CD14-positive monocyte (primary cell): ENCODE measurements at regions not wholly inside any gene's neighbourhood (a gene's known extent, or its start where the extent isn't known, plus 50 kb on each side); places are given as distances from the start of the nearest gene placed in this dataset.

Experiments
- DNase-seq, 3 donors: peaks; one replicate each; pipeline ENCODE4 v3.0.0-alpha.2; 2011 to 2022
- H2AFZ ChIP-seq: 2 replicates; pipeline ENCODE4 v1.6.0; 2012; ENCODE audit warnings: mild to moderate bottlenecking, low read depth, low read length, inconsistent platforms; ENCODE audit not compliant: insufficient read depth, poor library complexity, severe bottlenecking
- H3K27ac ChIP-seq, 2 donors: 1 replicate in 1 of 2; 2 replicates in 1 of 2; pipeline ENCODE4 v1.5.1; 2012 to 2013; ENCODE audit warnings: low read length in 2 of 2, control low read depth in 1 of 2, inconsistent platforms in 1 of 2, low read depth in 1 of 2, mild to moderate bottlenecking in 1 of 2
- H3K27me3 ChIP-seq, 2 donors: one replicate each; pipeline versions ENCODE4 v1.6.0 to v1.6.1; 2011 to 2013; ENCODE audit warnings: low read length in 2 of 2; ENCODE audit not compliant: control insufficient read depth in 2 of 2, insufficient read depth in 2 of 2
- H3K36me3 ChIP-seq, 2 donors: replicated peaks in 1 of 2; 1 replicate in 1 of 2; 2 replicates in 1 of 2; pipeline versions ENCODE4 v1.5.1 to v1.6.1; 2012 to 2013; ENCODE audit warnings: low read length in 2 of 2, control low read depth in 1 of 2, inconsistent platforms in 1 of 2, mild to moderate bottlenecking in 1 of 2; ENCODE audit not compliant: insufficient read depth in 2 of 2, control insufficient read depth in 1 of 2
- H3K4me1 ChIP-seq, 2 donors: 1 replicate in 1 of 2; 2 replicates in 1 of 2; pipeline versions ENCODE4 v1.5.1 to v1.6.1; 2012 to 2013; ENCODE audit warnings: low read length in 2 of 2, control low read depth in 1 of 2, inconsistent platforms in 1 of 2, mild to moderate bottlenecking in 1 of 2, moderate library complexity in 1 of 2; ENCODE audit not compliant: insufficient read depth in 2 of 2, control insufficient read depth in 1 of 2
- H3K4me2 ChIP-seq: replicated peaks from 2 replicates; pipeline ENCODE3; 2012; ENCODE audit warnings: low read length, moderate library complexity, mild to moderate bottlenecking; ENCODE audit not compliant: poor library complexity, severe bottlenecking; ENCODE audit errors: extremely low read depth
- H3K4me3 ChIP-seq, 3 experiments: fragments of 200-600 bp in 1 of 3; sonication (generic) in 1 of 3; replicated peaks in 1 of 3; 1 replicate in 2 of 3; 2 replicates in 1 of 3; pipeline ENCODE4 v1.5.1; 2011 to 2013; ENCODE audit warnings: low read length in 3 of 3, mild to moderate bottlenecking in 3 of 3, control low read depth in 2 of 3, low read depth in 2 of 3, inconsistent platforms in 1 of 3, moderate library complexity in 1 of 3
- H3K79me2 ChIP-seq: 2 replicates; pipeline ENCODE4 v1.6.0; 2012; ENCODE audit warnings: mild to moderate bottlenecking, control low read depth, inconsistent platforms, low read length, moderate library complexity; ENCODE audit not compliant: insufficient read depth
- H3K9ac ChIP-seq: 2 replicates; pipeline ENCODE4 v1.6.0; 2017; ENCODE audit warnings: low read length, mild to moderate bottlenecking; ENCODE audit not compliant: insufficient read depth, poor library complexity, severe bottlenecking
- H3K9me3 ChIP-seq, 2 donors: replicated peaks in 1 of 2; 1 replicate in 1 of 2; 2 replicates in 1 of 2; pipeline versions ENCODE4 v1.5.1 to v1.6.1; 2012 to 2013; ENCODE audit warnings: low read length in 2 of 2, control low read depth in 1 of 2; ENCODE audit not compliant: control insufficient read depth in 1 of 2, insufficient read depth in 1 of 2
- H4K20me1 ChIP-seq: 2 replicates; pipeline ENCODE4 v1.6.0; 2012; ENCODE audit warnings: mild to moderate bottlenecking, low read length, control low read depth, moderate library complexity; ENCODE audit not compliant: insufficient read depth
- H3K27ac Mint-ChIP-seq, 7 donors: one replicate each; pipeline ENCODE4 v1.8.0; 2020; ENCODE audit warnings: mild to moderate bottlenecking in 7 of 7, mixed read lengths in 7 of 7, moderate library complexity in 6 of 7, inconsistent platforms in 2 of 7
- H3K27me3 Mint-ChIP-seq, 3 donors: one replicate each; pipeline ENCODE4 v1.8.0; 2021 to 2022; ENCODE audit warnings: low read depth in 3 of 3, mild to moderate bottlenecking in 3 of 3, mixed read lengths in 3 of 3, moderate library complexity in 3 of 3, inconsistent platforms in 1 of 3
- H3K36me3 Mint-ChIP-seq, 2 donors: one replicate each; pipeline ENCODE4 v1.8.0; 2020; ENCODE audit warnings: mixed read lengths in 2 of 2, inconsistent platforms in 1 of 2, mild to moderate bottlenecking in 1 of 2
- H3K4me1 Mint-ChIP-seq: one replicate; pipeline ENCODE4 v1.8.0; 2020; ENCODE audit warnings: mild to moderate bottlenecking, mixed read lengths
- H3K4me3 Mint-ChIP-seq, 2 donors: one replicate each; pipeline ENCODE4 v1.8.0; 2020; ENCODE audit warnings: mild to moderate bottlenecking in 2 of 2, mixed read lengths in 2 of 2, moderate library complexity in 1 of 2
- H3K9me3 Mint-ChIP-seq, 7 donors: one replicate each; pipeline ENCODE4 v1.8.0; 2020 to 2022; ENCODE audit warnings: mixed read lengths in 7 of 7, mild to moderate bottlenecking in 6 of 7, moderate library complexity in 6 of 7, inconsistent platforms in 2 of 7
- CTCF ChIP-seq: fragments of 200-600 bp; IDR thresholded peaks from one replicate; pipeline ENCODE4 v1.8.0; 2022; ENCODE audit warnings: antibody characterized with exemption, mild to moderate bottlenecking
- WGBS: methylation state at CpG from one replicate; pipeline ENCODE4 v1.1.5; 2013; ENCODE audit warnings: missing lambda C conversion rate; ENCODE audit not compliant: insufficient coverage; 5-methylcytosine and 5-hydroxymethylcytosine counted together
- intact Hi-C, 2 donors: fragments of 100-400 bp; cut with micrococcal nuclease; formaldehyde crosslinking; loops; one replicate each; pipeline versions ENCODE4 v1.15.0 to v1.15.1; 2023

DNA sequence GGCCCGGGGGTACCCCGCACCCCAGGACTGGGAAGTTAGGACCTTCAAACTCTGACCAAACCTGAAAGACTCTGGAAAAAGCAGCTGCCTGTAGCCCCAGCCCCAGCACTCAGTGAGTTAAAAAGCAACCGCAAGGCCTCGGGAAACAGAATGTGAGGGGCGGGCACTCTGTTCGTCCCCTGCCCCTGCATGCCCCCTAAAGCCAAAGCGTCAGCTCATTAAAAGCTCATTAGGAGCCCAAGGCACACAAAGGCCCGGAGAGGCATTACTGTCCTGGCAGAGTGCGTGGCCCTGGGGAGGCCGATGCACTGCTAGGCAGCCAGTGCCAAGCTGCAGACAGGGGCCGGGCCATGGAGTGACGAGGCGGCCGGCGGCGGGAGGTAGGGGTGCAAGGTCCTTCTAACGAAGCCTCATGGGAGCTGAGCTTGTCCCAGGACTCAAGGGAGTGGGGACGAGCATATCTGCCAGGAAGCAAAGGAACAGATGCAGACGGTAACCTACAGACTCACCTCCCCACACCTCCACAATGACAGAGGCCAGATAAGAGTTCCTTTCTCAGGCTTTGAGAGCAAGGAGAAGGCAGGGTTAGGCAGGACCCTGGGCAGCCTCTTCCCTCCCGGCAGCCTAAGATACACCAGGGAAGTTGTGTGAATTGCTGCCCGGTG, 116.8 kb downstream of the ENGASE start:
- Mint-ChIP-seq H3K27ac (no peak overlapping the region), H3K9me3 (peaks cover 0 to 3% (median 0%) of the 10 kb centered on the region in 7 donors), H3K4me1 (no peaks in the 10 kb centered on the region), H3K4me3 (peak overlapping the region in 1 of 2 donors; percentile 21), H3K27me3 (peaks cover 41 to 68% (median 44%) of the 10 kb centered on the region in 3 donors), H3K36me3 (no peaks in the 10 kb centered on the region)
- Histone ChIP-seq H3K9ac (no peak overlapping the region), H3K4me1 (no peaks in the 10 kb centered on the region), H3K79me2 (no peaks in the 10 kb centered on the region), H3K4me3 (no peak overlapping the region), H3K27ac (no peak overlapping the region), H3K9me3 (no peaks in the 10 kb centered on the region), H3K27me3 (peaks cover 0 to 36% of the 10 kb centered on the region in 2 donors), H4K20me1 (no peaks in the 10 kb centered on the region), H2AFZ (no peak overlapping the region), H3K4me2 (no peak overlapping the region), H3K36me3 (no peaks in the 10 kb centered on the region)
- WGBS: 30% methylated on average over 17 of the region's 21 CpGs
- no peak for TF ChIP-seq CTCF
- intact Hi-C loops: no loop called here
- DNase-seq: no peak

- Histone ChIP-seq H4K20me1 (no peaks in the 10 kb centered on the region), H3K27me3 (peaks cover 0 to 48% of the 10 kb centered on the region in 2 donors), H3K79me2 (no peaks in the 10 kb centered on the region), H2AFZ (no peak overlapping the region), H3K9ac (no peak overlapping the region), H3K4me1 (no peaks in the 10 kb centered on the region), H3K36me3 (no peaks in the 10 kb centered on the region), H3K4me3 (no peak overlapping the region), H3K27ac (no peak overlapping the region), H3K4me2 (no peak overlapping the region), H3K9me3 (no peaks in the 10 kb centered on the region)
- Mint-ChIP-seq H3K9me3 (peaks cover 0 to 2% (median 0%) of the 10 kb centered on the region in 7 donors), H3K36me3 (no peaks in the 10 kb centered on the region), H3K27ac (no peak overlapping the region), H3K27me3 (peaks cover 46 to 71% (median 54%) of the 10 kb centered on the region in 3 donors), H3K4me3 (no peak overlapping the region), H3K4me1 (no peaks in the 10 kb centered on the region)
- DNase-seq: no peak
- no peak for TF ChIP-seq CTCF
- intact Hi-C loops: no loop called here
- 81% methylated on average over 14 of the region's 14 CpGs for WGBS
These were observed 114.7 kb downstream of the ENGASE start for GRCh38 chr17:79189305-79189704.
